GM21619 (cell line): ENCODE measurements at regions not wholly inside any gene's neighbourhood (a gene's known extent, or its start where the extent isn't known, plus 50 kb on each side); places are given as distances from the start of the nearest gene placed in this dataset.
"Not testable (repeated sequence)": the region's sequence is repeated elsewhere in the genome, so short reads cannot be mapped to it uniquely, and the experiment has no call there.

Source experiments
- ATAC-seq: cut with Tn5 transposase; IDR thresholded peaks from one replicate; pipeline ENCODE4 v1.9.1; 2021; ENCODE audit not compliant: unreplicated experiment

- no peak for ATAC-seq
Observed at GRCh38 chr12:83322809-83323208, 636.1 kb downstream of the TMTC2 start.

GRCh38 chr12:83321971-83322370, 635.3 kb downstream of the TMTC2 start:
- ATAC-seq = no peak

GRCh38 chr12:83320350-83320749, 633.6 kb downstream of the TMTC2 start:
- no peak for ATAC-seq

- no peak for ATAC-seq
Observed at GRCh38 chr12:83318386-83319098, 631.8 kb downstream of the TMTC2 start.

- no peak for ATAC-seq
Observed at GRCh38 chr12:83317595-83317994, 630.9 kb downstream of the TMTC2 start.

GRCh38 chr12:83313827-83314226, 627.1 kb downstream of the TMTC2 start:
- no peak for ATAC-seq

- ATAC-seq = no peak
Observed at GRCh38 chr12:83313322-83313721, 626.6 kb downstream of the TMTC2 start.

- no peak for ATAC-seq
Observed at GRCh38 chr12:83276904-83277303, 590.2 kb downstream of the TMTC2 start.

- no peak for ATAC-seq
Observed at GRCh38 chr12:83271201-83271600, 584.5 kb downstream of the TMTC2 start.

- no peak for ATAC-seq
Observed at GRCh38 chr12:83265808-83266207, 579.1 kb downstream of the TMTC2 start.

GRCh38 chr12:83261998-83262397, 575.3 kb downstream of the TMTC2 start:
- ATAC-seq = no peak

- ATAC-seq = not testable (repeated sequence)
Observed at GRCh38 chr12:83260126-83260525, 573.4 kb downstream of the TMTC2 start.

GRCh38 chr12:83257726-83258125, 571.0 kb downstream of the TMTC2 start:
- no peak for ATAC-seq

- no peak for ATAC-seq
Observed at GRCh38 chr12:83256562-83256961, 569.9 kb downstream of the TMTC2 start.

- no peak for ATAC-seq
Observed at GRCh38 chr12:83250866-83251265, 564.2 kb downstream of the TMTC2 start.

GRCh38 chr12:83245156-83245555, 558.5 kb downstream of the TMTC2 start:
- no peak for ATAC-seq

GRCh38 chr12:83244001-83244400, 557.3 kb downstream of the TMTC2 start:
- no peak for ATAC-seq

- ATAC-seq = not testable (repeated sequence)
Observed at GRCh38 chr12:83233987-83234386, 547.3 kb downstream of the TMTC2 start.

GRCh38 chr12:83226960-83227359, 540.3 kb downstream of the TMTC2 start:
- ATAC-seq = not testable (repeated sequence)

GRCh38 chr12:83225806-83226205, 539.1 kb downstream of the TMTC2 start:
- no peak for ATAC-seq

GRCh38 chr12:83224012-83224411, 537.3 kb downstream of the TMTC2 start:
- ATAC-seq = no peak

GRCh38 chr12:83220774-83221173, 534.1 kb downstream of the TMTC2 start:
- ATAC-seq = no peak

GRCh38 chr12:83216230-83216629, 529.5 kb downstream of the TMTC2 start:
- no peak for ATAC-seq
